ES-I3 (cell line): ENCODE measurements at regions not wholly inside any gene's neighbourhood (a gene's known extent, or its start where the extent isn't known, plus 50 kb on each side); places are given as distances from the start of the nearest gene placed in this dataset.

Source experiments
- H3K36me3 ChIP-seq: 2 replicates; pipeline ENCODE4 v1.6.1; 2013; ENCODE audit warnings: mild to moderate bottlenecking, low read length, control low read depth, moderate library complexity; ENCODE audit not compliant: insufficient read depth
- H3K4me1 ChIP-seq: 2 replicates; pipeline ENCODE4 v1.6.1; 2013; ENCODE audit warnings: mild to moderate bottlenecking, control low read depth, low read length; ENCODE audit not compliant: insufficient read depth
- H3K9ac ChIP-seq: 2 replicates; pipeline ENCODE4 v1.6.1; 2013; ENCODE audit warnings: low read depth, mild to moderate bottlenecking, low read length, moderate library complexity
- H3K9me3 ChIP-seq: 2 replicates; pipeline ENCODE4 v1.6.1; 2013; ENCODE audit warnings: mild to moderate bottlenecking, low read length, moderate library complexity; ENCODE audit not compliant: control insufficient read depth, insufficient read depth

- H3K9ac ChIP-seq: peak overlapping the region; percentile 25; the same call in 1 of the 2 replicates
Observed at GRCh38 chr9:7402334-7403027, 397.1 kb downstream of the DMAC1 start.

GRCh38 chr9:7401116-7401515, 398.5 kb downstream of the DMAC1 start:
- Histone ChIP-seq H3K9ac (no peak overlapping the region), H3K4me1 (peaks cover 27% of the 10 kb centered on the region), H3K36me3 (no peaks in the 10 kb centered on the region), H3K9me3 (no peaks in the 10 kb centered on the region)

More at GRCh38 chr9:7402334-7403027, 397.1 kb downstream of the DMAC1 start:
- Histone ChIP-seq H3K9me3 (no peaks in the 10 kb centered on the region), H3K36me3 (no peaks in the 10 kb centered on the region), H3K4me1 (peaks cover 27% of the 10 kb centered on the region)

- no peak overlapping the region for H3K9ac ChIP-seq
- H3K9me3 ChIP-seq: no peaks in the 10 kb centered on the region
- H3K4me1 ChIP-seq: 0 out of 2 replicates have a peak, but pooled peaks cover 4% of the 10 kb centered on the region
- H3K36me3 ChIP-seq: no peaks in the 10 kb centered on the region
Observed at GRCh38 chr9:7394002-7394774, 405.4 kb downstream of the DMAC1 start.

GRCh38 chr9:7392148-7392547, 407.4 kb downstream of the DMAC1 start:
- no peaks in the 10 kb centered on the region for H3K4me1 ChIP-seq
- H3K9ac ChIP-seq: no peak overlapping the region
- no peaks in the 10 kb centered on the region for H3K9me3 ChIP-seq
- H3K36me3 ChIP-seq: no peaks in the 10 kb centered on the region

- Histone ChIP-seq H3K36me3 (no peaks in the 10 kb centered on the region), H3K9me3 (no peaks in the 10 kb centered on the region), H3K9ac (no peak overlapping the region)
Observed at GRCh38 chr9:7388755-7389154, 410.8 kb downstream of the DMAC1 start.

GRCh38 chr9:7387840-7388239, 411.7 kb downstream of the DMAC1 start:
- no peaks in the 10 kb centered on the region for H3K4me1 ChIP-seq
- no peaks in the 10 kb centered on the region for H3K9me3 ChIP-seq
- no peak overlapping the region for H3K9ac ChIP-seq
- H3K36me3 ChIP-seq: no peaks in the 10 kb centered on the region

More at GRCh38 chr9:7388755-7389154, 410.8 kb downstream of the DMAC1 start:
- no peaks in the 10 kb centered on the region for H3K4me1 ChIP-seq

- Histone ChIP-seq H3K4me1 (no peaks in the 10 kb centered on the region), H3K9me3 (no peaks in the 10 kb centered on the region), H3K36me3 (no peaks in the 10 kb centered on the region), H3K9ac (no peak overlapping the region)
Observed at GRCh38 chr9:7382304-7382703, 417.3 kb downstream of the DMAC1 start.

- Histone ChIP-seq H3K9ac (no peak overlapping the region), H3K36me3 (no peaks in the 10 kb centered on the region), H3K9me3 (no peaks in the 10 kb centered on the region), H3K4me1 (no peaks in the 10 kb centered on the region)
Observed at GRCh38 chr9:7377489-7377888, 422.1 kb downstream of the DMAC1 start.

- H3K4me1 ChIP-seq: no peaks in the 10 kb centered on the region
- H3K9me3 ChIP-seq: no peaks in the 10 kb centered on the region
- H3K36me3 ChIP-seq: no peaks in the 10 kb centered on the region
- H3K9ac ChIP-seq: no peak overlapping the region
Observed at GRCh38 chr9:7376833-7377232, 422.7 kb downstream of the DMAC1 start.

- H3K4me1 ChIP-seq: no peaks in the 10 kb centered on the region
- H3K9me3 ChIP-seq: no peaks in the 10 kb centered on the region
- no peak overlapping the region for H3K9ac ChIP-seq
- no peaks in the 10 kb centered on the region for H3K36me3 ChIP-seq
Observed at GRCh38 chr9:7376213-7376612, 423.4 kb downstream of the DMAC1 start.

- Histone ChIP-seq H3K4me1 (no peaks in the 10 kb centered on the region), H3K9ac (no peak overlapping the region), H3K36me3 (no peaks in the 10 kb centered on the region), H3K9me3 (no peaks in the 10 kb centered on the region)
Observed at GRCh38 chr9:7375013-7375511, 424.5 kb downstream of the DMAC1 start.

- no peaks in the 10 kb centered on the region for H3K36me3 ChIP-seq
- H3K4me1 ChIP-seq: no peaks in the 10 kb centered on the region
- H3K9ac ChIP-seq: no peak overlapping the region
- no peaks in the 10 kb centered on the region for H3K9me3 ChIP-seq
Observed at GRCh38 chr9:7370988-7371387, 428.6 kb downstream of the DMAC1 start.

- no peaks in the 10 kb centered on the region for H3K9me3 ChIP-seq
- H3K4me1 ChIP-seq: no peaks in the 10 kb centered on the region
- no peaks in the 10 kb centered on the region for H3K36me3 ChIP-seq
Observed at GRCh38 chr9:7370381-7370780, 429.2 kb downstream of the DMAC1 start.

GRCh38 chr9:7369384-7369821, 430.2 kb downstream of the DMAC1 start:
- H3K9me3 ChIP-seq: no peaks in the 10 kb centered on the region
- no peaks in the 10 kb centered on the region for H3K4me1 ChIP-seq
- H3K36me3 ChIP-seq: no peaks in the 10 kb centered on the region
- H3K9ac ChIP-seq: no peak overlapping the region

More at GRCh38 chr9:7370381-7370780, 429.2 kb downstream of the DMAC1 start:
- H3K9ac ChIP-seq: no peak overlapping the region
